HuH-7 (cell line): ENCODE measurements at regions not wholly inside any gene's neighbourhood (a gene's known extent, or its start where the extent isn't known, plus 50 kb on each side); places are given as distances from the start of the nearest gene placed in this dataset.

ENCODE experiments used
- DNase-seq: peaks from one replicate; pipeline ENCODE4 v3.0.0; 2011; ENCODE audit warnings: low spot score

- DNase-seq, result no peak
Measured at GRCh38 chr1:2865571-2866421, 64.3 kb upstream of the TTC34 start.

GRCh38 chr1:2866422-2867086, 65.1 kb upstream of the TTC34 start:
- DNase-seq, result no peak

GRCh38 chr1:2867087-2867425, 65.6 kb upstream of the TTC34 start:
- DNase-seq, result no peak

GRCh38 chr1:2867861-2868260, 66.4 kb upstream of the TTC34 start:
- peak; percentile 55 for DNase-seq

GRCh38 chr1:2868571-2869195, 67.2 kb upstream of the TTC34 start:
- no peak for DNase-seq

GRCh38 chr1:2871246-2871815, 69.8 kb upstream of the TTC34 start:
- no peak for DNase-seq

- DNase-seq, result no peak
Measured at GRCh38 chr1:2874207-2874606, 72.7 kb upstream of the TTC34 start.

GRCh38 chr1:2874607-2875480, 73.4 kb upstream of the TTC34 start:
- DNase-seq, result no peak

- DNase-seq, result peak; percentile 66
Measured at GRCh38 chr1:2875707-2876561, 74.4 kb upstream of the TTC34 start.

GRCh38 chr1:2876846-2877245, 75.4 kb upstream of the TTC34 start:
- no peak for DNase-seq

- no peak for DNase-seq
Measured at GRCh38 chr1:2877391-2877790, 75.9 kb upstream of the TTC34 start.

- no peak for DNase-seq
Measured at GRCh38 chr1:2878591-2878990, 77.1 kb upstream of the TTC34 start.

GRCh38 chr1:2879026-2879425, 77.5 kb upstream of the TTC34 start:
- DNase-seq, result no peak

GRCh38 chr1:2879591-2879990, 78.1 kb upstream of the TTC34 start:
- DNase-seq, result no peak

GRCh38 chr1:2880086-2880485, 78.6 kb upstream of the TTC34 start:
- DNase-seq, result no peak

- DNase-seq, result no peak
Measured at GRCh38 chr1:2880812-2881295, 79.4 kb upstream of the TTC34 start.

- DNase-seq, result no peak
Measured at GRCh38 chr1:2881556-2881955, 80.1 kb upstream of the TTC34 start.

GRCh38 chr1:2882966-2883696, 81.6 kb upstream of the TTC34 start:
- no peak for DNase-seq

GRCh38 chr1:2885001-2885400, 83.5 kb upstream of the TTC34 start:
- no peak for DNase-seq

GRCh38 chr1:2886631-2887030, 85.1 kb upstream of the TTC34 start:
- no peak for DNase-seq
